Karpas-422 (cell line): ENCODE measurements at regions not wholly inside any gene's neighbourhood (a gene's known extent, or its start where the extent isn't known, plus 50 kb on each side); places are given as distances from the start of the nearest gene placed in this dataset.

ENCODE experiments used
- DNase-seq: peaks from one replicate; pipeline ENCODE4 v3.0.0-alpha.2; 2015
- H2AFZ ChIP-seq: fragments of 200-600 bp; sonication (generic); 2 replicates; pipeline ENCODE4 v1.6.1; 2014; ENCODE audit warnings: antibody characterized with exemption, low read length, mixed read lengths
- H3K27ac ChIP-seq: fragments of 200-600 bp; sonication (generic); 2 replicates; pipeline ENCODE4 v1.5.1; 2014; ENCODE audit warnings: mild to moderate bottlenecking, low read length, moderate library complexity
- H3K27me3 ChIP-seq: fragments of 200-600 bp; sonication (generic); 2 replicates; pipeline ENCODE4 v1.6.1; 2014; ENCODE audit warnings: low read length, mixed read lengths
- H3K36me3 ChIP-seq: fragments of 200-600 bp; sonication (generic); 2 replicates; pipeline ENCODE4 v1.6.1; 2014; ENCODE audit warnings: low read length, mixed read lengths; ENCODE audit not compliant: insufficient read depth
- H3K4me1 ChIP-seq: fragments of 200-600 bp; sonication (generic); 2 replicates; pipeline ENCODE4 v1.6.1; 2014; ENCODE audit warnings: mild to moderate bottlenecking, low read length, mixed read lengths
- H3K4me2 ChIP-seq: fragments of 200-600 bp; sonication (generic); 2 replicates; pipeline ENCODE4 v1.6.1; 2014; ENCODE audit warnings: low read length, low read depth, mild to moderate bottlenecking; ENCODE audit not compliant: poor library complexity, severe bottlenecking
- H3K4me3 ChIP-seq: fragments of 200-600 bp; sonication (generic); 2 replicates; pipeline ENCODE4 v1.5.1; 2014; ENCODE audit warnings: mild to moderate bottlenecking, antibody characterized with exemption, low read length, mixed read lengths
- H3K79me2 ChIP-seq: fragments of 200-600 bp; sonication (generic); 2 replicates; pipeline ENCODE4 v1.6.1; 2014; ENCODE audit warnings: mild to moderate bottlenecking, low read length, mixed read lengths
- H3K9ac ChIP-seq: fragments of 200-600 bp; sonication (generic); 2 replicates; pipeline ENCODE4 v1.6.0; 2014; ENCODE audit warnings: low read length
- H3K9me2 ChIP-seq: fragments of 200-600 bp; sonication (generic), shearing (Covaris generic); replicated peaks from 2 replicates; pipeline ENCODE4 v1.6.0; 2014; ENCODE audit warnings: mild to moderate bottlenecking, low read length, moderate library complexity; ENCODE audit not compliant: insufficient read depth
- H3K9me3 ChIP-seq: fragments of 300-700, 200-600 bp; sonication (generic); 2 replicates; pipeline ENCODE4 v1.6.1; 2014; ENCODE audit warnings: low read length, mixed read lengths
- H4K20me1 ChIP-seq: fragments of 200-600 bp; sonication (generic); 2 replicates; pipeline ENCODE4 v1.6.1; 2014; ENCODE audit warnings: mild to moderate bottlenecking, antibody characterized with exemption, low read length, low read depth; ENCODE audit not compliant: insufficient read depth

DNA sequence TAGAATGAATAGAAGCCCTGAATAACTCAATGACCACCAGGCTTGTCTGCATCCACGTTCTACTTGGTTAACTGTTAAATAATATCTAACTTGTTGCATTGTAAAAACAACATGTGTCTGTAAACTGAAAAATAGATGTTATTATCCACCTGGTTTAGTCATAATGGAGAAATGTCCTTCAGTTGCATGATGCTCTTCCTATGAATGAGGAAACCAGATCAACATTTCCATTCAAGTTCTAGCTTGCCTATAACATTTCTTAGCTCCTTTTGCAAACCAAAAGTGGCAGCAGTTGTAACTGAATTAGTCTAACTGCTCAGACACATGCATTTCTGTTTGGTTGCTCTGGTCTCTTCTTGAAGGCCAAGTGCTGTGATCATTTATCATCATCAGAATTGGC, 62.9 kb upstream of the BET1 start:
- Histone ChIP-seq H3K9me2 (no peaks in the 10 kb centered on the region), H4K20me1 (no peaks in the 10 kb centered on the region), H3K9ac (no peak overlapping the region), H3K4me3 (no peak overlapping the region), H3K9me3 (no peaks in the 10 kb centered on the region), H3K36me3 (no peaks in the 10 kb centered on the region), H3K27ac (no peak overlapping the region), H3K4me2 (no peak overlapping the region), H2AFZ (no peak overlapping the region), H3K27me3 (0 out of 2 replicates have a peak, but pooled peaks cover 3% of the 10 kb centered on the region), H3K79me2 (no peaks in the 10 kb centered on the region), H3K4me1 (peaks cover 17% of the 10 kb centered on the region)
- DNase-seq: peak; percentile 20

DNA sequence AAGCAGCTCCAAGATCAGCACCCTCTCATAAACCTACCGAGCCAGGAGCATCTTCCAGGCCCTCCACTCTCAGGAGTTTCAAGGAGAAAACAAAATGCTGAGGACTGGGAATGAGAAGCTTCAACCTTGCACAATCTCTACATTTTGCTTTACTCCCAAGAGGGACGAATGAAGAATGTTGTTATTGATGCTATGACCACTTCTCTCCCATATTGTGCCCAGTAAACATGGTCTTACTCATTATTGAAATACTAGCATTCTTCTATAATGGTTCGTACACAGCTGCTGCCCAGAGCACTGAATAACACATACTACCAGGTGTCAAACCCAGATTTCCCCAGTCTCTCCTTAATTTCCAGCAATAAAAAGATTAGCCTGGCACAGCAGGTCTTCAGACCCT, 63.4 kb upstream of the BET1 start:
- Histone ChIP-seq H3K36me3 (no peaks in the 10 kb centered on the region), H3K4me3 (no peak overlapping the region), H4K20me1 (no peaks in the 10 kb centered on the region), H3K27me3 (0 out of 2 replicates have a peak, but pooled peaks cover 3% of the 10 kb centered on the region), H3K9me2 (no peaks in the 10 kb centered on the region), H3K27ac (no peak overlapping the region), H3K9me3 (no peaks in the 10 kb centered on the region), H3K4me2 (no peak overlapping the region), H3K4me1 (peaks cover 17% of the 10 kb centered on the region), H2AFZ (no peak overlapping the region), H3K9ac (no peak overlapping the region), H3K79me2 (no peaks in the 10 kb centered on the region)
- DNase-seq: peak; percentile 10

DNA sequence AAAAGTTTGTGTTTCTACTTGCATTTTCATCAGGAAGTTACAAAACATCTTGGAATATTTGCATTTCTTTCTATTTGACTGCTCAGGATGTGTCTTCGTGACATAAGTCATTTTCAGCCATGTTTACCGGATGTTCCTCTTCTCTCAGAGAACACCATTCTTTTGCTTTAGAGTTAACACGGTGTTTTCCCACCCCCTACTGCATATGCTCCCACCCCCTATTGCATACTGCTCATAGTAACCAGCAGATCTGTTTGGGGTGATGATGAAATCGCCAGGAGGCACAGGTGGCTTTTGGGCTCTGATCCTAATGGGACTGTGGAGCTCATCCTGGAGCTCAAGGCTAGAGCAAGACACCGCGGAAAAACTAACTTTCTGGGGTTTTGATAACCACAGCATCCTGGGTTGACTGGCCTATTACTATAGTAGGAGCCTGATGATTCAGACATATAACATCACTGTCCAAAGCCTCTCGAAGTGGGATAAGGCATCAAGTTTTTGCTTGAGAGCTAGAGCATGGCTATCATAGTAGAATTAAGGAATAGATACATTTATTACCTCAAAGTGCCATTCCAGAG, 65.1 kb upstream of the BET1 start:
- Histone ChIP-seq H3K9ac (no peak overlapping the region), H2AFZ (no peak overlapping the region), H3K36me3 (no peaks in the 10 kb centered on the region), H3K27me3 (0 out of 2 replicates have a peak, but pooled peaks cover 3% of the 10 kb centered on the region), H3K4me2 (no peak overlapping the region), H3K4me1 (peaks cover 17% of the 10 kb centered on the region), H3K27ac (no peak overlapping the region), H3K79me2 (no peaks in the 10 kb centered on the region), H4K20me1 (no peaks in the 10 kb centered on the region), H3K4me3 (no peak overlapping the region), H3K9me2 (no peaks in the 10 kb centered on the region), H3K9me3 (no peaks in the 10 kb centered on the region)
- DNase-seq: peak; percentile 29

DNA sequence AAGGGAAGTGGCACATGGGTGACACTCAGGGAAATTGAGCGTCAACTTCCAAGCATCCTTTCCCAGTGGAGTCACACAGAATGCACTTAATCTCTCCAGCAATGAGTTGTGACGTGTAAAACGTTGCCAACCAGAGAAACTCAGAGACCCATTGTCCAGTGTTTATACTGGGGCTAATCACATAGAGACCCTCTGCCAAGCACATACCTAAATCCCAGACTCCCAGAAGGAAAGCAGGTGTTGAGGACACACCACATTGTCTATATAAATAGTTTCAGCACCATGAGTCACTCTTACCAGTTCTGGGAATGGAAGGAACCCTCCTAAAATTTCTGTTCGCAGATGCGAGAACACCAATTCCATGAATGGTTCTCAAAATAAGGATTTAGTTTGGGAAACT, 76.4 kb upstream of the BET1 start:
- Histone ChIP-seq H3K9me2 (no peaks in the 10 kb centered on the region), H3K9me3 (no peaks in the 10 kb centered on the region)
- no peak for DNase-seq

GRCh38 chr7:94082126-94082525, 78.0 kb upstream of the BET1 start:
- H3K27ac ChIP-seq: no peak overlapping the region
- no peaks in the 10 kb centered on the region for H3K27me3 ChIP-seq
- no peak overlapping the region for H3K4me2 ChIP-seq
- no peak overlapping the region for H2AFZ ChIP-seq
- no peak overlapping the region for H3K4me3 ChIP-seq
- H3K4me1 ChIP-seq: no peaks in the 10 kb centered on the region
- DNase-seq: no peak
- H3K9ac ChIP-seq: no peak overlapping the region
- H3K9me3 ChIP-seq: no peaks in the 10 kb centered on the region
- H3K36me3 ChIP-seq: no peaks in the 10 kb centered on the region
- no peaks in the 10 kb centered on the region for H3K79me2 ChIP-seq
- H4K20me1 ChIP-seq: no peaks in the 10 kb centered on the region
- H3K9me2 ChIP-seq: no peaks in the 10 kb centered on the region

More for the DNA sequence above, 76.4 kb upstream of the BET1 start:
- Histone ChIP-seq H3K27ac (no peak overlapping the region), H3K4me1 (no peaks in the 10 kb centered on the region), H3K9ac (no peak overlapping the region), H3K36me3 (no peaks in the 10 kb centered on the region), H2AFZ (no peak overlapping the region), H3K4me2 (no peak overlapping the region), H3K79me2 (no peaks in the 10 kb centered on the region), H3K4me3 (no peak overlapping the region), H3K27me3 (no peaks in the 10 kb centered on the region), H4K20me1 (no peaks in the 10 kb centered on the region)

- peak; percentile 81 for DNase-seq
- Histone ChIP-seq H3K9me3 (no peaks in the 10 kb centered on the region), H3K79me2 (no peaks in the 10 kb centered on the region), H3K4me1 (no peaks in the 10 kb centered on the region), H2AFZ (no peak overlapping the region), H3K9ac (no peak overlapping the region), H3K9me2 (no peaks in the 10 kb centered on the region), H3K4me3 (no peak overlapping the region), H3K36me3 (no peaks in the 10 kb centered on the region), H3K4me2 (peak overlapping the region; percentile 28), H4K20me1 (no peaks in the 10 kb centered on the region), H3K27ac (no peak overlapping the region), H3K27me3 (no peaks in the 10 kb centered on the region)
These were observed 83.7 kb upstream of the BET1 start for GRCh38 chr7:94087664-94088352.

DNA sequence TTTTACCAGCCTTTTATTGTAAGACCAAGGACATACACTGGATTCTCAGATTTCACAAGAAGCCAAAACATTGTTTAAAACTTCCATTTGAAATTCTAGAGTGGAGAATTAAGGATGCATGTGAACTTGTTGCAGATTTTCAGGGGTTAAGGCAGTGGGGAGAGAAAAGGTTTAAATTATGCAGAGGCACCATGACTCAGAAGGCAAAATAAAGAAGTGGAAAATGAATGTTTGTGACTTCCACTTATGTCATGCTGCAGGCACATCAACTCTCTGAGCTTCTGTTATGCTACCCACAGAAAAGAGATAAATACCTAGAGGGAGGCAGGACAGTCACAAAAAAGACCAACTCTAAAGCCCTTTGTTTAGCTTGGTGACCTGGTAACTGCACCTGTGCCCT, 84.4 kb upstream of the BET1 start:
- H2AFZ ChIP-seq: no peak overlapping the region
- H3K79me2 ChIP-seq: no peaks in the 10 kb centered on the region
- H3K4me3 ChIP-seq: no peak overlapping the region
- H4K20me1 ChIP-seq: no peaks in the 10 kb centered on the region
- no peak overlapping the region for H3K9ac ChIP-seq
- H3K27ac ChIP-seq: no peak overlapping the region
- no peaks in the 10 kb centered on the region for H3K4me1 ChIP-seq
- no peak for DNase-seq
- no peaks in the 10 kb centered on the region for H3K36me3 ChIP-seq
- no peaks in the 10 kb centered on the region for H3K9me2 ChIP-seq
- no peaks in the 10 kb centered on the region; the same call in 1 of the 2 replicates for H3K27me3 ChIP-seq
- H3K9me3 ChIP-seq: no peaks in the 10 kb centered on the region
- H3K4me2 ChIP-seq: no peak overlapping the region

DNA sequence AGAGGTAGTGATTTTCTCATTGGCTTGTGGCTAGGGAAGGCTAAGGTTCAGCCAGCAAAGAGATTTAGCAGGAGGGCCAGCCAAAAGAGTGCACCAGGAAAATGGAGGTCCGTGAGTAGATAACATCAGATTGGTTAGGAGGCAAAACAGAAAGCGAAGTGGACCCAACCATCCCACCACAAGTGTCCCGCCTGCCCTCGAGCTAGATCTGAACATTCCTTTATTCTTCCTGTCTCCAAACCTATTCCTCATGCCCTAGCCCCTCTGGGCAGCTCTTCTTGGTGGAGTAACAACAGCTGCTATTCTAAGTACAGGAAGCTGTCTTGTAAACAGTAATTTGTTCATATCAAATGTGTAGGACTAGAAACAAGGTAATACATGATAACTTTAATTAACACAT, 85.7 kb upstream of the BET1 start:
- H3K9ac ChIP-seq: no peak overlapping the region
- no peaks in the 10 kb centered on the region for H3K9me3 ChIP-seq
- no peak overlapping the region for H3K4me3 ChIP-seq
- H3K36me3 ChIP-seq: no peaks in the 10 kb centered on the region
- no peaks in the 10 kb centered on the region for H3K9me2 ChIP-seq
- H3K4me2 ChIP-seq: no peak overlapping the region
- no peaks in the 10 kb centered on the region; the same call in 1 of the 2 replicates for H3K27me3 ChIP-seq
- H3K79me2 ChIP-seq: no peaks in the 10 kb centered on the region
- H4K20me1 ChIP-seq: no peaks in the 10 kb centered on the region
- H2AFZ ChIP-seq: no peak overlapping the region
- H3K27ac ChIP-seq: no peak overlapping the region
- no peaks in the 10 kb centered on the region for H3K4me1 ChIP-seq
- DNase-seq: no peak
